ENCODE measurements at regions not wholly inside any gene's neighbourhood (a gene's known extent, or its start where the extent isn't known, plus 50 kb on each side); places are given as distances from the start of the nearest gene placed in this dataset.

DNA sequence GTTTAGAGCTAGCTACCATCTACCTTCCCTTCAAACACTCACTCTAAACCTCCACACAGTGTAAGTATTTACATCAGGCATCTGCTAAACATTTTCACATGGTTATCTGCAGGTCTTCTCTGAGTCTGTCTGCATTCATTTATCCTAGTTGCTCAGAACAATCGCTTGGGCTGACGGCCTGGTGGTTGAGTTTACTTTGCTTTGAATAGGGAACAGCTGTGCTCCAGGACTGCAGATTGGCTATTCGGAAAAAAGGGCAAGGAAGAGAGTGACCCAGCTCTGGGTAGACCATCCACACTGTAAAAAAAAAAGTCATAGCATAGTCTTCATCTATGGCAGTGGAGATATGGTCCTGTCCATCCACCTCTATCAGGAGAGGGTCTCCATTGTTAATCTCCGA, 115.3 kb upstream of the ESR1 start:
- TF ChIP-seq, protein P1, sequence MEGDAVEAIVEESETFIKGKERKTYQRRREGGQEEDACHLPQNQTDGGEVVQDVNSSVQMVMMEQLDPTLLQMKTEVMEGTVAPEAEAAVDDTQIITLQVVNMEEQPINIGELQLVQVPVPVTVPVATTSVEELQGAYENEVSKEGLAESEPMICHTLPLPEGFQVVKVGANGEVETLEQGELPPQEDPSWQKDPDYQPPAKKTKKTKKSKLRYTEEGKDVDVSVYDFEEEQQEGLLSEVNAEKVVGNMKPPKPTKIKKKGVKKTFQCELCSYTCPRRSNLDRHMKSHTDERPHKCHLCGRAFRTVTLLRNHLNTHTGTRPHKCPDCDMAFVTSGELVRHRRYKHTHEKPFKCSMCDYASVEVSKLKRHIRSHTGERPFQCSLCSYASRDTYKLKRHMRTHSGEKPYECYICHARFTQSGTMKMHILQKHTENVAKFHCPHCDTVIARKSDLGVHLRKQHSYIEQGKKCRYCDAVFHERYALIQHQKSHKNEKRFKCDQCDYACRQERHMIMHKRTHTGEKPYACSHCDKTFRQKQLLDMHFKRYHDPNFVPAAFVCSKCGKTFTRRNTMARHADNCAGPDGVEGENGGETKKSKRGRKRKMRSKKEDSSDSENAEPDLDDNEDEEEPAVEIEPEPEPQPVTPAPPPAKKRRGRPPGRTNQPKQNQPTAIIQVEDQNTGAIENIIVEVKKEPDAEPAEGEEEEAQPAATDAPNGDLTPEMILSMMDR (IDR thresholded peaks at IDR 0.05; ENCODE audit: low read depth, low read length) = no peak
- TF ChIP-seq EZH2phosphoT487 (IDR thresholded peaks at IDR 0.05; ENCODE audit: low read depth) = no peak

Data from OCI-LY3 (cell line).